HG03469 (cell line): ENCODE measurements at regions not wholly inside any gene's neighbourhood (a gene's known extent, or its start where the extent isn't known, plus 50 kb on each side); places are given as distances from the start of the nearest gene placed in this dataset.

Experiments
- ATAC-seq: cut with Tn5 transposase; IDR thresholded peaks from one replicate; pipeline ENCODE4 v1.9.1; 2021; ENCODE audit warnings: mild to moderate bottlenecking, moderate library complexity, moderate number of reproducible peaks; ENCODE audit not compliant: unreplicated experiment

DNA sequence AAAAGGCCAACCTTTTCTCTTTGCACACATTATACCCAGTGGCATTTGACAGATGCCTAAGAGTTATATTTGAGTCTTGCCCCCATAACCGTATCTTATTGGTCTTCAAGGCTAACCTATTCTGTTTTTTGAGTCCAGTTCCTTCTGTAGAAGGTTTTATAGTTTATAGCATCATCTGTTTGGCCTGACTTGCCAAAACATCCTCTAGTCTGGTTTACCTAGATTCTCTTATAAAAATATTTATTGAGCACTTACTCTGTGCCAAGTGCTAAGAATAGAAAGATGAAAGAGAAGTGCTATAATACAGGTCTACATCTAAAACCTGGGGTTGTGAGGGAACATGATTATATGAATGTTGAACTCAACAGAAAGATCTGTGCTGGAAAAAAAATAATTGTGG lies 55.9 kb upstream of the PIP4K2A start:
- no peak for ATAC-seq

DNA sequence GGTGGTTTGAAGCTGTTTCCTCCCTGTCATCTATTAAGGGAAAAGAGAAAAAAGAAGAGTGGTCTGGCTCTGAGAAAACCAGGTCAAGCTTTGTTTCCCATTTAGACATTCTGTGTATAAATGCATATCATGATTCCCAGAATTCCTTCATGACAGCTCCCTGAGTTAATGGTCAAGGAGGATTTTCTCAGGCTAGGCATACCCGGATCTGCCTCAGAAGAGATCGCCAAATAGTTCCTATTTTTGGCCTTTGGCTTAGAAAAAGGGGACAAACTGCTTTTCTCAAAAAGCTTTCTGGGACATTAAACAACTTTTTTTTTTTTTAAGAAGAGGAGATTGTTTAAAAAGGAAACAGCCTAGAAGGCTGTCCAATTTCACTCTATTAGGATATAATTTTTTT lies 53.5 kb upstream of the PIP4K2A start:
- no peak for ATAC-seq

DNA sequence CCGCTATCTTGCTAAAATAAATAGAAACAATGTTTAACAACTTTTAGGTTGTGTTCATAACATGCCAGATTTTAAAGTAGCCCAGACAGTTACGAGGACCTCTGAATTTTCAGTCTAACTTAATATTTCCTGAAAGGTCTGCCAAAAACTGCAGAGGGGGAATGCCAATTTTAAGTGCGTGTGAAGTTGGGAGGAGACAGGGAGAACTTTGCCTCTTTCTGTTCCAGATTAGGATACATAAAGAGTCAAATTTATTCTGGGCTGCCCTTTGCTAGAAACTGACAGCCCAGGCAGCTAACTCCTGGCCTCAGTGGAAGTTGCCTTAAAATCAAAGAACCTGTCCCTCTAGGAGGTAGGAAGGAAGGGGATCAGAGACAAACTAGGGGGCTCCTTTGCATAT lies 52.3 kb upstream of the PIP4K2A start:
- no peak for ATAC-seq

DNA sequence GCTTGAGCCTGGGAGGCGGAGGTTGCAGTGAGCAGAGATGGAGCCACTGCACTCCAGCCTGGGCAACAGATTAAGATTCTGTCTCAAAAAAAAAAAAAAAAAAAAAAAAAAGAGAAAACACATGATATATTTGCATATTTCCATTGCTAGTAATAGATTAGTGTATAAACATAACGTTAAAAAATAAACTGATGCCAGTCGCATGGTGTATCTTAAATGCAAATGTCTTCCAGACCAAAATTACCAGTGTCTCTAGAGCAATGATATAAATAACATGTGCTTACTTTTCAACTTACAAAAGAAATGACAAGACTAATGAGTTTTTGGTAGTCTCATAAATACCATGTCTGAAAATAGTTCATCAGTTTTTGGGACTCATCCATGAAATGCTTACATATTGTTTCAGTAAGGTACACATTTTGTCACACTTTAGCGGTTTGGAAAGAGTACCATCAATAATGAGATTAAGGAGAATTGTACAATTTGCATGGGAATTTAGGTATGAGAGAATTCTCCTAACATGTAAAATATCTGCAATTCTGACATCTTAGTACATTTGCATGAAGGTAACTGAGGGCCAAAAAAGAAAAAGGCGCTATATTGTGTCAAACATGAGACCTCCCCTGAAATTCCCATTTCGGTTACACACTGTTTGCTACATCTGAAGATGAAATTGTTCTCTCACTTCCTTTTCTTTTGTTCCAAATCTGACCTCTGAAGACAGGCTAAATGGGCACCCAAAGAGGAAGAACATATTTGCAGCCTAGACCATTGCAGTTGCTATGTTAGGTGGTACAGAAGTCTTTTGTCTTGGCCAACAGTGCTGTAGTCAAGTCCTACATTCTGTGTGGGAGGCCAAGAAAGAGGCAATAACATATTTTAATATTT lies 51.5 kb upstream of the PIP4K2A start:
- peak; percentile 69 for ATAC-seq

DNA sequence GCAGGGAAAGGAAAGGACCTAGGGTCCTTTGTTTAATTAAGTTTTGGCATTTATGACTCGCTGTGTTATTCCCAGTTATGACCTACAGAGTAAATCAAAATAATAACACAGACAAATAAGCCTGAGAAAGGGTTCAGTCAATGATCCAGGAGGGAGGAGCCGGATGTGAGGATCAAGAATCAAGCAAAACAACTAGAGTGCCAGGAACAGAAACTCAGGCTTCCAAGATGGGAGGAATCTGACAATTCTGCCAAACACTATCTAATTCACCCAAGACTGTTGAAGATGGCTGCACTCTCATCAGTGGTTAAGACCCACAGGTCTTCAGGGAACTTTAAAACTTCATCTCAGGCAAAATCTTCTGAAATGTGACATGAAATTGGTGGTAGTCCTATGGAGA lies 50.3 kb upstream of the PIP4K2A start:
- ATAC-seq = no peak
